Frontal cortex (tissue), 3 donors: ENCODE measurements at regions not wholly inside any gene's neighbourhood (a gene's known extent, or its start where the extent isn't known, plus 50 kb on each side); places are given as distances from the start of the nearest gene placed in this dataset.

Source experiments
- DNase-seq, 2 donors: peaks; one replicate each; pipeline ENCODE4 v3.0.0; 2012; ENCODE audit warnings: low spot score in 2 of 2
- FAIRE-seq: peaks from 2 replicates; lab custom pipeline; 2012; peaks lifted over from hg19 to GRCh38; lab: Jason Lieb, UNC
- donor health status: control.
- donor health status: control.
- donor health status: control.

DNA sequence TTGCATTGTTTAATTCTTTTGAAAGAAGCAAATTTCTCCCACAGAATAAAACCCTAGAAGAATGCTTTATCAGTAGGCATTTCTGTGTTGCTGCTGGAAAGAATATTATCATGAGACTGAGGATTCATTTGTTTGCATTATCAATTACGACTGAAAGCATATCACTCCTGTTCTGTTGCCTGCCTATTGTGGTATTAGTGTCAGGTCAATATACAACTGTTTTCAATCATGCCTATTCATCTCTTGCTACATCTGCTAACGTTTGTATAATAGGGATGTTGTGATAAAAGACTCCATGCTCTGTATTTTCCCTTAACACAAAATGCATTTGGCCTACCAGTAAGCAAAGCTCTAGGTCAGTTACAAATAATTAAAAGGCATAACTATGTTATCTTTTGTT, 221.5 kb downstream of the PTPRC start:
- DNase-seq (no peak), FAIRE-seq (no peak)

GRCh38 chr1:198861636-198862035, 222.8 kb downstream of the PTPRC start:
- FAIRE-seq, result no peak
- no peak for DNase-seq

- DNase-seq (no peak), FAIRE-seq (peak; percentile 72)
These were observed 225.9 kb downstream of the PTPRC start for GRCh38 chr1:198864695-198865094.

- DNase-seq (no peak), FAIRE-seq (no peak)
These were observed 226.5 kb downstream of the PTPRC start for GRCh38 chr1:198865319-198865718.

DNA sequence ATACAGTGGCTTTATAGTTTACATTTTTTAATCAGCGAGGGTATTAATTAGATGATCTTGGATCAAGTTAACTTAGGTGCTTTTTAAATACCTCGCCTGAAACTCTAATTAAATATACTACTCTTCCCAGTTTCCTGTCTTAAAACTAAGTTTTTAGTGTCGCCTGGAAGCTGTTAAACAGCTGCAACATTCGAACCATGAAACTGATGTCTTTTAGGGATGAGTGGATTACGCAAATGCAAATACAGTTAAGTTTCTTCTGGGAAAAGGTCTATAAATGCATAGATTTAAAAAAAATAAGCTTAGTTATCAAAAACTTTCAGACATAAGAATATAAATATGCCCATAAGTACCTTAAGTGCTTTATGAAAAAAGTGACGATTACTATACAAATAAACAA, 228.3 kb downstream of the PTPRC start:
- DNase-seq (no peak), FAIRE-seq (no peak)

- DNase-seq (no peak), FAIRE-seq (no peak)
These were observed 234.9 kb downstream of the PTPRC start for GRCh38 chr1:198873696-198874230.

DNA sequence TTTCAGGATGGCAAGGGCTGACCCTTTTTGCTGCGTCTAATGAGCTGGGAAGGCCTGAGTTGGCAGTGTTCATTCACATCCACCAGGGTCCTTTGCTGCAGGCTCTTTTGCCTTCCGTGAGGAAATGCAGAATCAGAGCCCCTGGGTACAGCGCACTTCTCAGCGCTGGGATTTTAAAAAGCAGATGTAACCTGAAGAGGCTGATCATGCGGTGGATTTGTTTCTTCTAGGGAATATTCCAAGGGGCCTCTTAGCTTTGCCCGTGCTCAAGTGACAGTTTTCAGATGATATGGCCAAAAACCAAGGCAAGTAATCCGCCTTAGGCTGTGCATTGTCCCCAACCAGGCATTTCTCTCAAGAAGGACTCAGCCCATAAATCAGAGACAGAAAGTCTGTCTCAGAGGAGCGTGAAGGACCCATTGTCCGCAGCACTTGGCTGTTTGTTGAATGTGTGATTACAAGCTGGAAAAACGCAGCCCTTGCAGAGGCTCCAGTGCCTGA, 237.6 kb downstream of the PTPRC start:
- DNase-seq (peak; percentile 1), FAIRE-seq (no peak)

DNA sequence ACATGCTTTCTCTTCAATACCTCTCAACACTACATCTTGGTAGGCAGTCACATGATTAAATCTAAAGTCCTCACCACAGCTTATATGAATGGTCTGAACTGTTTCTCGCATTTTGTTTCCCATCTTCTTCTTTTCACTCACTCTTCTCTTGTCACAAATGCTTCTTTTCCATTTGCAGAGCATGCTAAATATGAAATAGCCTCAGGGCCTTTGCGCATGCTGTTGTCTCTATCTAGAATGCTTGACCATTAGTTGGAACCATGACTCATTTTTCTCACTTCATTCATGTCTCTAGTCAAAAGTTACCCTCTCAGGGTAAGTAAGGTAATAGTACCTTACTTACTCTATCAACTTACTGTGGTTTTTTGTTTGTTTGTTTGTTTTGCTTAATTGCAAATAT, 239.7 kb downstream of the PTPRC start:
- no peak for DNase-seq
- FAIRE-seq, result no peak

- no peak for FAIRE-seq
These were observed 241.0 kb downstream of the PTPRC start for GRCh38 chr1:198879711-198880306.

GRCh38 chr1:198880397-198880796, 241.6 kb downstream of the PTPRC start:
- no peak for FAIRE-seq
- DNase-seq, result no peak

More at GRCh38 chr1:198879711-198880306, 241.0 kb downstream of the PTPRC start:
- DNase-seq, result no peak

GRCh38 chr1:198880818-198881597, 242.2 kb downstream of the PTPRC start:
- DNase-seq, result no peak
- no peak for FAIRE-seq

- no peak for DNase-seq
- no peak for FAIRE-seq
These were observed 244.3 kb downstream of the PTPRC start for GRCh38 chr1:198883184-198883583.

GRCh38 chr1:198887866-198888265, 249.0 kb downstream of the PTPRC start:
- DNase-seq (no peak), FAIRE-seq (no peak)

- DNase-seq, result no peak
- FAIRE-seq, result no peak
These were observed 249.6 kb downstream of the PTPRC start for GRCh38 chr1:198888379-198888943.

- FAIRE-seq (no peak), DNase-seq (no peak)
These were observed 250.3 kb downstream of the PTPRC start for GRCh38 chr1:198889101-198889500.

DNA sequence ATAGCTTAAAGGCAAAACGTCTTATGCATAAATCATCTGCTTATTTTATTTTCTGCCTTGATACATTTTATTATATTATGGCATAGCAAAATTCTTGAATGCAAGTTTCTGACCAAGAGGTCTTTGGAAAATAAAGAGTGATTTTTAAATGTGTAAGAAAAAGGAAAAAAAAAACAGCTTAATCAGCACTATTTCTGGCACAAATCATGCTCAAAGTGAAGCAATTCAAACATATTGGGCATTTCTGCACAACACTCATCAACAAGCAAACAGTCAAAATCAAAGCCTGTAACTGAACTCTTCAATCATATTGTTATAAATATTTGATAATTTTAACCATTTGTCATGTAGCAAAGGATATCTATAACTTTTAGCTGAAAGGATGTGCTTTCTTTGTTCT, 250.9 kb downstream of the PTPRC start:
- FAIRE-seq (no peak), DNase-seq (no peak)

- no peak for DNase-seq
- no peak for FAIRE-seq
These were observed 251.5 kb downstream of the PTPRC start for GRCh38 chr1:198890214-198890930.

DNA sequence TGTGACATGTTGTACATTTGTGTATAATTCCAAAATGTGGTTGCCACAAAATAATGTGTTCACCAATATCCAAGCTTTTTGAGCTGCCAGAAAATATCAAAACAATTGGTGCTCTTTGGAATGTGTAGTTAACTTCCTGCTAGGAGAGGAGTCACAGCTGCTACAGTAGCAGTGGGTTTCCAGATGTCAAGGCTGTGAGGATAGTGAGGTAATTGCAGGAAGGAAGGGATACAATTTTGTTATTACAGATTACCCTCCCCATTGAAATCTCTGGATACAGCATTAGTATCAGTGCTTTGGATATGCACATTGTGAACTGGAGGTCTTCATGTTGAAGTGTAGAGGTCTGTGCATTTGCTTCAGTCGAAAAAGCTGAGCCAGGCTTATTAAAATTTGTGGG, 253.2 kb downstream of the PTPRC start:
- FAIRE-seq (no peak), DNase-seq (no peak)

- no peak for DNase-seq
- FAIRE-seq, result no peak
These were observed 254.3 kb downstream of the PTPRC start for GRCh38 chr1:198893141-198893540.

DNA sequence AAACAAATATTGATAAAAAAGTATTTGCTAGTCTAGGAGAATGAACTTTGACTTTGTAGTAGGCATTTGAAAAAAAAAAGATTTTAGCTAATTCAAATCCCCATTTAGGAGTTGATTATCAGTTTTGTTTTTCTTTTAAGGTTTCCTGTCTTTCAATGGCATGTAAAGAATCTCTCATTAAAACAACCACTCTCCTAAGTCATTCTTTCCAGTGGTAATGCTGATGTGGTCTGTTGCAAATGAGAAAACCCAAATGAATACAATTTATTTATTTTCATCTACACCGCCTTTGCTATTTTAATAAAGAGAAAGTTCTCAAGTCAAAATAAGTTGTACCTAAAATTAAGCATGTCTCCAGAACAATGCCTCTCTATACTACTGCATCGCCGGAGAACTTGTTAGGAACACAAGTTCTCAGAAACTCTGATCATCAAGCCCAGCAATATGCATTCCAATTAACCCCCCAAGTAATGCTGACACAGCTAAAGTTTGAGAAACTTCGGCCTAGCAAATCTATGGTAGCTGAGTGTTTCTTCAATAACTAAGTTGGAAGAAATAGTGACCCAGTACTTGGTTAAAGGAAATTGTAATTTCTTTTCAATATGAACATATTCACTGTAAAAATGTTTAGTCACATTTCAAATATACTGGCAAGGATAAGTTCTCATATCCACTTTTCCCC, 255.1 kb downstream of the PTPRC start:
- FAIRE-seq (no peak), DNase-seq (no peak)
